ENCODE measurements at regions not wholly inside any gene's neighbourhood (a gene's known extent, or its start where the extent isn't known, plus 50 kb on each side); places are given as distances from the start of the nearest gene placed in this dataset.

DNA sequence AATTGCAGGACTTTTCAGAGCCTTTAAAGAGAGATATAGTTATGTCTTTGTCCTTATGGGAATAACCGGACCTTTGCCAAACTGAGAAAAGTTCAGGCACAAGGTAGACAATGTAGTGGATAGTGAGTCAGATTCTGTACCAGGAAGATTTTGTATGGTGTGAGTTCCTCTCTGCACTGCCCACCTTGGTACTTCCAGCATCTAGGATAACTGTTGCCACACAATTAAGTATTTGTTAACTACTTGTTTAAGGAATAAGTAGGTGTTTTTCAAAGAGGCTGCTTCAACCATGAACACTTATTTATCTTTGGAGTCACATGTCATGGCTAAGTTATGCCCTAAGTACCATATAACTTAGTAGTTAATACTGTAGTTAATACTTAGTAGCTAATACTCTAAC is 131.8 kb upstream of the DOK5 start:
- CTCF ChIA-PET, result no interaction called here
- POLR2A ChIA-PET (ENCODE audit: low non-redundant PET), result no interaction called here
- no peak overlapping the region for H3K27ac ChIP-seq
- DNase-seq (ENCODE audit: low spot score), result no peak
- TF ChIP-seq, protein P1, sequence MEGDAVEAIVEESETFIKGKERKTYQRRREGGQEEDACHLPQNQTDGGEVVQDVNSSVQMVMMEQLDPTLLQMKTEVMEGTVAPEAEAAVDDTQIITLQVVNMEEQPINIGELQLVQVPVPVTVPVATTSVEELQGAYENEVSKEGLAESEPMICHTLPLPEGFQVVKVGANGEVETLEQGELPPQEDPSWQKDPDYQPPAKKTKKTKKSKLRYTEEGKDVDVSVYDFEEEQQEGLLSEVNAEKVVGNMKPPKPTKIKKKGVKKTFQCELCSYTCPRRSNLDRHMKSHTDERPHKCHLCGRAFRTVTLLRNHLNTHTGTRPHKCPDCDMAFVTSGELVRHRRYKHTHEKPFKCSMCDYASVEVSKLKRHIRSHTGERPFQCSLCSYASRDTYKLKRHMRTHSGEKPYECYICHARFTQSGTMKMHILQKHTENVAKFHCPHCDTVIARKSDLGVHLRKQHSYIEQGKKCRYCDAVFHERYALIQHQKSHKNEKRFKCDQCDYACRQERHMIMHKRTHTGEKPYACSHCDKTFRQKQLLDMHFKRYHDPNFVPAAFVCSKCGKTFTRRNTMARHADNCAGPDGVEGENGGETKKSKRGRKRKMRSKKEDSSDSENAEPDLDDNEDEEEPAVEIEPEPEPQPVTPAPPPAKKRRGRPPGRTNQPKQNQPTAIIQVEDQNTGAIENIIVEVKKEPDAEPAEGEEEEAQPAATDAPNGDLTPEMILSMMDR (conservative IDR thresholded peaks at IDR 0.05; ENCODE audit: low read depth), result no peak

DNA sequence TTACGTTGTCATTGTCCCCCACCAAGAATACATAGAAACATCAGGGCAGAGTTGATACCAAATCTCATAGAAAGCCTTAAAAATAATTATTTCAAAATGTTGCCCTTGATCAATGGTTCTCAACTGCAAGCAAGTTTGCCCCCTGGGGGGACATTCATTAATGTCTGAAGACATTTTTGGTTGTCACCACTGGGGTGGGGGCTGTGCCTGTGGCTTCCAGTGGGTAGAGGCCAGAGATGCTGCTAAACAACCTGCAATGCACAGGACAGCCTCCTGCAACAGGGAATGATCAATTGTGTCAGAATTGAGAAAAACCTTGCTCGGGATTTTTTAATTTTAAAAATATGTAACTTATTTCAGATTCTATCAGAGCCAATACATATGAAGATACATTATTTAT is 130.6 kb upstream of the DOK5 start:
- no peak for DNase-seq (ENCODE audit: low spot score)
- peak overlapping the region; percentile 62 for H3K27ac ChIP-seq
- TF ChIP-seq, protein P1 (conservative IDR thresholded peaks at IDR 0.05; ENCODE audit: low read depth), result no peak
- CTCF ChIA-PET, result no interaction called here
- POLR2A ChIA-PET (ENCODE audit: low non-redundant PET), result no interaction called here

DNA sequence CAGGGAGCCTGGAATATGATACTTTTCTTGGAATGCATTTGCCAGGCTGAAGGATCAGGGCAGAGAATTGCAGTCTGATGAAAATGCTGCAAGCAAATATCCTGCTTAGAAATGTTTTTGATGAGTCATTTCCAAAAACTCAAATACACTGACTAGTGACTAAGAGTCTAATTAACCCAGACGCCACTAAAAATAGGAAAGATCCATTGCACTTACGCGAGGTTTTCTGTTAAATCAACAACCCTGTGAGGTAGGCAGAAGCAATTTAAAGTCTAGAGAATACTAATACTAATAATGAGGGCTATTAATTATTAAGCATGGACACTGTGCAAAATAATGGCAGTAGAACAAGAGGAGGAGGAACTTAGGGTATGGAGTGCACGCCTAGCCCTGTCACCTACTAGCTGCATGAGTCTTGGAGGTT is 130.1 kb upstream of the DOK5 start:
- POLR2A ChIA-PET (ENCODE audit: low non-redundant PET), result no interaction called here
- TF ChIP-seq, protein P1 (conservative IDR thresholded peaks at IDR 0.05; ENCODE audit: low read depth), result no peak
- CTCF ChIA-PET, result no interaction called here
- peak; percentile 75 for DNase-seq (ENCODE audit: low spot score)
- no peak overlapping the region for H3K27ac ChIP-seq

DNA sequence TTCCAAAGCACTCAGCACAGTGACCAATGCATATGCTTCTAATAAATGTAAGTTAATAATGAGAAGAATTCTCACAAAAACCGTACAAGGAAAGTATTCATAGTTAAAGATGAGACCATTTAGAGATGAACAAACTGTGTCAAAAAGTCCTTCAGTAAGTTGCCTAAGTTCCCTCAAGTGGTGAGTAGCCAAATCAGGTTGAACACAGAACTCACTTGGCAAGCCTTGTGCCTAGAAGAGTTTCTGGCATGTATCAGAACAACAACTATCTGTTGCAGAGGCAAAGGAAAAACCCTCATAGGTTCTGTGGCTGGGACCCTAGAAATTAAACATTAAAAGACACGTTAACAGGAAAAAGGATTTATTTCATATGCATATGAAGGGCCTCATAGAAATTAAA is 129.6 kb upstream of the DOK5 start:
- CTCF ChIA-PET, result no interaction called here
- POLR2A ChIA-PET (ENCODE audit: low non-redundant PET), result no interaction called here
- H3K27ac ChIP-seq, result no peak overlapping the region
- no peak for DNase-seq (ENCODE audit: low spot score)
- TF ChIP-seq, protein P1 (conservative IDR thresholded peaks at IDR 0.05; ENCODE audit: low read depth), result no peak

DNA sequence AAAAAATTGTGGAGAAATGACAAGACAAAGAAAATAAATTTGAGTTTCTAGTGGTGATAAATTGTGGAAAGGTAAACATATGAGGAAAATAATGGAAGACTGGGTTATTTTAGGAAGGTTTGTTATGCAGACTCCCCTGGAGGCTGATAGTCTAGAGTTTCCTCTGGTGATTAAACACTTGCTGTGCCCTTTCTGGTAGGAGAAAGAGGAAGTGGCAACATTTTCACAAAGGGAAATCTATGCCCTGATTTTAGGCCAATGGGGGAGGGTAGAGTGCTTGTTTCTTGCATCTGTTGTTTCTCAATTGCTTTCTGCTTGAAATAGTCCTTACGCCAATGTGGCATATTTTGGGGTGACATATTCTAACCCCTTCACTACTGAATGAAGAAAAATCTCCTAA is 129.1 kb upstream of the DOK5 start:
- ChIA-PET POLR2A (ENCODE audit: low non-redundant PET) (no interaction called here), CTCF (no interaction called here)
- no peak overlapping the region for H3K27ac ChIP-seq
- no peak for DNase-seq (ENCODE audit: low spot score)
- TF ChIP-seq, protein P1 (conservative IDR thresholded peaks at IDR 0.05; ENCODE audit: low read depth), result no peak

DNA sequence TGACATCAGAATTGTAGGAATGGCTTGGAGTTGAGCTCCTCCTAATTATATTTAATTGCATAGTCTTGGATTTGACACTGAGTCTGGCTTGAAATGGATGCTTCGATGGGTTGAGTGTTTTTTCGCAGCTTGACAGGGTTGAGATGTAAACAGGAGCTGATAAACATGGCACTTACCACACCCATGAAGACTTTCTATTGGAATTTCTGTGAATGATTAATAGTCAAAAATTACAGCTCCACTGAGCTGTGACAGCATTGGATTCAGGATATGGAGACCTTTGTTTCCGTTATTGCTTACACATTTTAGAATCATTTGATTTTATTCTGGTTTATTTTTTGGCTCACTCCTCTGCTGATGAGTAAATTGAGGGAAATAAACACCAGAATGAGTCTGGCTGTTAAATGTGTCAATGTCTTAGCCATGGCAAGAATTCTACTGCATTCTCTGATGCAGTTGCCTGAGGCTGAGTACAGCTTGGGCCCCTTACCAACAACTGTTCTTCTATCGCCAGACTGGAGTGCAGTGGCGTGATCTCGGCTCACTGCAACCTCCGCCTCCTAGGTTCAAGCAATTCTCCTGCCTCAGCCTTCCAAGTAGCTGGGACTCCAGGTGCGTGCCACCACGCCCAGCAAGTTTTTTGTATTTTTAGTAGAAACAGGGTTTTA is 128.1 kb upstream of the DOK5 start:
- POLR2A ChIA-PET (ENCODE audit: low non-redundant PET), result no interaction called here
- DNase-seq (ENCODE audit: low spot score), result no peak
- CTCF ChIA-PET, result interaction anchor here (0.6 kb wide), 1 partner anchor 18 kb away, joined by 3 read pairs; no protein-coding TSS in a partner anchor
- H3K27ac ChIP-seq, result no peak overlapping the region
- TF ChIP-seq, protein P1 (conservative IDR thresholded peaks at IDR 0.05; ENCODE audit: low read depth), result no peak
